ENCODE measurements at regions not wholly inside any gene's neighbourhood (a gene's known extent, or its start where the extent isn't known, plus 50 kb on each side); places are given as distances from the start of the nearest gene placed in this dataset.

DNA sequence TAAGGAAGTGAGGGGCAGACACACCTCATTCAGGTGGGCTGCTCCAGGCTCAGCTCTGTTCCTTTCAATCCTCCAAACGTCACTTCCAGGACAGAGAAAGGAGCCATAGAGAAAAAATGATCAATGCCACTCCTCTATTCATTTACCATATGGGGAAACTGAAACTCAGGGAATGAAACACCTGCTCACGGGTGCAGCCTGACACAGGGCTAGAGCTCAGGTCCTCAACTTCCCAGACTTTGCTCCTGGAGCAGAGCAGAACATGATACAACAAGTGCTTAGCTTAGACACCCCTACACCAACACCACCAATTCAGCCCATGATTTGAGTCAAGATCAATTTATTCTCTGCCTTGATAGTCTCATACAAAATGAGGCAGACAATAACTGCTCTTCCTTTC, 58.5 kb upstream of the LPP start:
- TF ChIP-seq, protein P1, sequence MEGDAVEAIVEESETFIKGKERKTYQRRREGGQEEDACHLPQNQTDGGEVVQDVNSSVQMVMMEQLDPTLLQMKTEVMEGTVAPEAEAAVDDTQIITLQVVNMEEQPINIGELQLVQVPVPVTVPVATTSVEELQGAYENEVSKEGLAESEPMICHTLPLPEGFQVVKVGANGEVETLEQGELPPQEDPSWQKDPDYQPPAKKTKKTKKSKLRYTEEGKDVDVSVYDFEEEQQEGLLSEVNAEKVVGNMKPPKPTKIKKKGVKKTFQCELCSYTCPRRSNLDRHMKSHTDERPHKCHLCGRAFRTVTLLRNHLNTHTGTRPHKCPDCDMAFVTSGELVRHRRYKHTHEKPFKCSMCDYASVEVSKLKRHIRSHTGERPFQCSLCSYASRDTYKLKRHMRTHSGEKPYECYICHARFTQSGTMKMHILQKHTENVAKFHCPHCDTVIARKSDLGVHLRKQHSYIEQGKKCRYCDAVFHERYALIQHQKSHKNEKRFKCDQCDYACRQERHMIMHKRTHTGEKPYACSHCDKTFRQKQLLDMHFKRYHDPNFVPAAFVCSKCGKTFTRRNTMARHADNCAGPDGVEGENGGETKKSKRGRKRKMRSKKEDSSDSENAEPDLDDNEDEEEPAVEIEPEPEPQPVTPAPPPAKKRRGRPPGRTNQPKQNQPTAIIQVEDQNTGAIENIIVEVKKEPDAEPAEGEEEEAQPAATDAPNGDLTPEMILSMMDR (IDR thresholded peaks at IDR 0.05; ENCODE audit: low read depth, low read length, missing control alignments) = no peak
- no peak for DNase-seq (ENCODE audit: extremely low read depth, low read depth)
- no peak overlapping the region for H3K4me3 ChIP-seq (replicated peaks; ENCODE audit: low read depth, low read length)

DNA sequence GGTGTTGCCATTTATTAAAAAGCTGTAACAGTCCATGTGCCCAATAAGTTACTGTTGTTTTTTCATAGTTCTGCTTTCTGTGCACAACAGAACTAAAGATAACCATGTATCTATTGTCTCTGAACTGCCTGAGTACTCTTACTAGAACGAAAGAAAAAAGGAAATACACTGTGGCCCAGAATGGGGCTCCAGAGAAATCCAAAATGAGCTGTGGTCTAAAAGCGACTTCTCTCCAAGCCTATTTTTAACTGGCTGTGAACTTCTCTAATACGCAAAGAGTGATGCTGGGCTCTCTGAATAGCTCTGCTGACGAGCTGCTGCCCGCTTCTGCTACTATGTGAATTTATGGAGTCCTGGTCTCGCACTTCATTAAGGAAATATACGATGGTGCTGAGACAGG, 56.2 kb upstream of the LPP start:
- TF ChIP-seq, protein P1 (IDR thresholded peaks at IDR 0.05; ENCODE audit: low read depth, low read length, missing control alignments) = no peak
- no peak overlapping the region for H3K4me3 ChIP-seq (replicated peaks; ENCODE audit: low read depth, low read length)
- no peak for DNase-seq (ENCODE audit: extremely low read depth, low read depth)

DNA sequence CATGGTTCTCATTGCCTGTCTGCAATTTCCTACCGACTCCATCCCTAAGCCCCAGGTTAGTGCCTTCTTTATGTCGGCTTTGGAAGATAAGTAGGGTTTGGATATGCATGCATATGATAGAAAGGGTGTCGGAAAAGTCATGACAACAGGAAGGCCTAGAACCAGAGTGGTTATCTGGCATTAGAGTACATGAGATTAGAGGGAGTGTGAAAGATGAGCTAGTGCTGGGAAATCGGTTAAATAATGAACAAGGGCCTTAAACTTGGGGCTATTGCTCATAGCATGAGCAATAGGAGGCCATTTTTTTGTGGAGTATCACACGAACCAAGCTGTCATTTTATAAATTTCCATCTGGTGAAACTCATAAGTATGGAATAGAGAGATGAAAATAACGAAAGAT, 54.0 kb upstream of the LPP start:
- DNase-seq (ENCODE audit: extremely low read depth, low read depth) = no peak
- TF ChIP-seq, protein P1 (IDR thresholded peaks at IDR 0.05; ENCODE audit: low read depth, low read length, missing control alignments) = no peak
- H3K4me3 ChIP-seq (replicated peaks; ENCODE audit: low read depth, low read length) = no peak overlapping the region

DNA sequence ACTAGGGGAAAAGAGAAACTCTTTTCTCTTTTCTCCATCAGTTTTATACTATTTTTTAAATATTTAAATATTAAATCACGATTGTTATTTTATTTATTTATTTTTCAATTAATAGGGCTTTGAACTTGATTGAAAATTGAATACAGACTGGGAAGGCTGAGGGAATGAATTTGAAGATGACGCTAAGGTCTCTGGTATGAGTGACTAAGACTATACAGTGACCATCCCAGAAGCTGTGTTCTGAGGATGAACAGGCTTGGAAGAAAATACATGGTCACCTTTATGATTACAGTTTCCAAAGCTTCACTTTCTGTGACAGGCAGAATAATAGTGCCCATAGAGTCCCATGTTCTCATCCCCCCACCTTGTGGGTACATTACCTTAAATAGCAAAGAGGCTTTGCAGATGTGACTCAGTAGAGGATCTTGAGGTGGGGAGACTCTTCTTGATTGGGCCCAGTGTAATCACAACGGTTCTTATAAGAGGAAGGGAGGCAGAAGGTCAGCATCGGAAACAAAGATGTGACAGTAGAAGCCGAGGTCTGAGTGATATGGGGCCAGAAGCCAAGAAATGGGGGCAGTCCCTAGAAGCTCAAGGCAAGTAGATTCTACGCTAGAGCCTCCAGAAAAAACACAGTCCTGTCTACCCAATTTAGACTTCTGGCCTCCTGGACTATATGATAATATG, 51.0 kb upstream of the LPP start:
- TF ChIP-seq, protein P1 (IDR thresholded peaks at IDR 0.05; ENCODE audit: low read depth, low read length, missing control alignments) = no peak
- H3K4me3 ChIP-seq (replicated peaks; ENCODE audit: low read depth, low read length) = no peak overlapping the region
- DNase-seq (ENCODE audit: extremely low read depth, low read depth) = no peak

DNA sequence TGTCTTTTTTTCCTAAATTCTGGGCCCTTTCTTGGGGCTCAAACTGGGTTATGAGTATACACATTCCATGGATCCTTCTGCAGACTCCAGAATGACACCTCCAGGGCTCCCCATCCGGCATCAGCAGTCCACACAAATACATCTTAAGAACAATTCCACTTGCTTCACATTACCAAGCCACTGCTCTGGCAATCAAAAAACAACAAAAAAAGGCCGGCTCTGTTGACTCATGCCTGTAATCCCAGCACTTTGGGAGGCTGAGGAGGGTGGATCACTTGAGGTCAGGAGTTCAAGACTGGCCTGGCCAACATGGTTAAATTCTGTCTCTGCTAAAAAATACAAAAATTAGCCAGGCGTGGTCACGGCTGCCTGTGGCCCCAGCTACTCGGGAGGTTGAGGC, 49.9 kb upstream of the LPP start:
- TF ChIP-seq, protein P1 (IDR thresholded peaks at IDR 0.05; ENCODE audit: low read depth, low read length, missing control alignments) = no peak
- no peak for DNase-seq (ENCODE audit: extremely low read depth, low read depth)
- H3K4me3 ChIP-seq (replicated peaks; ENCODE audit: low read depth, low read length) = no peak overlapping the region
